NCI-H460 (cell line): ENCODE measurements at regions not wholly inside any gene's neighbourhood (a gene's known extent, or its start where the extent isn't known, plus 50 kb on each side); places are given as distances from the start of the nearest gene placed in this dataset.

Experiments
- DNase-seq: peaks from one replicate; pipeline ENCODE4 v3.0.0-alpha.2; 2016; ENCODE audit warnings: low read depth; ENCODE audit errors: extremely low read depth

DNA sequence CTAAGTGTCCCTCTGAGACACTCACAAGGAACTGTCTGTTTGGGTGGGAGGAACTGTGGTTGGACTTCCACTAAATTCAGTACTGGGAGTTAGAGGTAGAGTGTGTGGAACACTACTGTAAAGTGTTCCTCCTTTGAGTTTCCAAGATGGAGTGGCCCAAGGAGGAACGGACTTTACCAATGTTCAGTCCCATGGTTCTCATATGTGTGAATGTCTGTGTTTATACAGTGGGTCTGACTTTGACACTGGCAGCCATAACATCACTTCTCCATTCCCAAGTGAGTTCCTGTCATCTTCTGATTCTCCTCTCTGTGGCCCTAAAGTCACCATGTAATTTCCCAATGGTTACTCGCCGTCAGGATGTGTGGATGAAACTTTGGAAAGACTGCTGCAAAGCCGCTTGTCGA is 136.8 kb upstream of the SERP2 start:
- no peak for DNase-seq

DNA sequence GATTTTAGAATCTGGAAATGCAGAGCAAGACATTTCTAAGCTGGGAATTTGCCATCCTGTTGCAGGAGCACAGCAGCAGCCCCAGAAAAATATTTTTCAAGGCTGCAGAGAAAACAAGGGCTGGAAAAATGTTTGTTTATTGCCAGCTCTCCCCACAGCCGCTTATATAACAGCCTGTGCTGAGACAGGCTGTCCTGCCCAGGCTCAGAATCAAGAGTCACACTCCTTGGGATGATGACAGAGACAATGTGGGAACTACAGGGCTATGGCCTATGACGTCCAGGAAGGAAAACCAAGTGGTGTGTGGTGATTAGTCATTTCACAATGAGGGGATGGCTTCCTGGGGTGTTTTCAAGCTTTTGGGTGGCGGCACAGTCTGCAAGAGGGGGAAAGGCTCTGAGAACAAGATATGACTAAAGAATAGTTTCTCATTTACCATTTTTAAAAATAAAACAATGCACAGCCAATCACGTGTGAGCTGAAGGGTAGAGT is 136.3 kb upstream of the SERP2 start:
- DNase-seq, result peak; percentile 83

DNA sequence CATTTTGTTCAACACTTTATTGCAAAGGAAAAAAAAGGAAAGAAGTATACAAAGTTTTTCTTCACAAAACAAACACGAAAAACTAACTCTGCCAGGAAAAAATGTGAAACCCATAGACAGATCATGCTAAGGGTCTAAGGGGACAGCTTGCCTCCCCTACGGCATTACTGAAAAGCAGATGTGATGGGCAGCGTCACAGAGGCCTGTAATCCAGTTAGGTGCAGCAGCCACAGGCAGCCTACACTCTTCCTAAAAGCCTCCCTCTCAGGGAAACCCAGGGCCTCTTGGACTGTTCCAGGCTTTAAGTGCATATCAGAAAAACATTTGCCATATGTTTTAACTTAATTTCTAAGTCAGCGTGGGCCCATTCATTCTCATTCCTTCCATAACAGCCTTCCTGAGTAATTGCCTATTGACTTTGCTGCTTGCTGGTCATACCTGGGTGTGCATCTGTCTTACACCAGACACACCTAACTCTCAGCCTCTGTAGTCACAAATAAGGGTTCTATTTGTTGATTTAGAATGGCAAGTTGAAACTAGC is 135.7 kb upstream of the SERP2 start:
- no peak for DNase-seq

DNA sequence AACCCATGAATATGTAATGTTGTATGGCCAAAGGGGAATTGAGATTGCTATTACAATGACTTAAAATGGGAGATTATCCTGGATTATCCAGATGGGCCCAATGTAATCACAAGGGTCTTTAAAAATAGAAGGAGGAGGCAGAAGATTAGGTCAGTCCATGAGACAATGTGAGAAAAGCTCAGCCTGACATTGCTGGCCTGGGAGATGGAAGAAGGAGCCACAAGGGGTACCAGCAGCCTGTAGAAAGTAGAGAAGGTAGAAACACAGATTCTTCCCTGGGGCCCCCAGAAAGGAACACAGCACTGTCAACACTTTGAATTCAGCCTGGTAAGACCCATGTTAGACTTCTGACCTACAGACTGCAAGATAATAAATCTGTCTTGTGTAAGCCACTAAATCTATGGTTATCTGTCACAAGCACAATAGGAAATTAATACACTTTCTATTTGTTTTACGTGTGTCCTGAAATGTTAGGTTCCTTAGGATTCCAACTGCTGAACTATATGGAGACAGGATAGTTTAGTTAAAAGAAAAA is 132.9 kb upstream of the SERP2 start:
- DNase-seq, result no peak

DNA sequence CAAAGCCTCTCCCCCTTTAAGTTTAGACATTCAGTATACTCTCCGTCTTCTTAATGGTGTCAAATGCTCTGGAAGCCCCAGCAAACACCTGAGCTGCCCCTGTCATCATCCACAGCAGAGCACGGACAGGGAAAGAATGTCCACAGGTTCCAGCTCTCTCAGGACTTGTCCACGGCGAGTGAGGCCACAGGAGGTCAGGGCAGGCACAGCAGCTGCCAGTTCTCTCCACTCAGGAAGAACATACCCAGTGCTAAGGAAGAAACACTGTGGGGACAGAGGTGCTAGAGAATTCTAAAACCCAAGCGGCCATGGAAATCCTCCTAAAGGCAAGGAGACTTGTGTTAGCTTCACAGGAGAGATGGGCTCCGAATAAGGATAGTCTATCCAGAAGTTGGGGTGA is 132.0 kb upstream of the SERP2 start:
- DNase-seq, result no peak

DNA sequence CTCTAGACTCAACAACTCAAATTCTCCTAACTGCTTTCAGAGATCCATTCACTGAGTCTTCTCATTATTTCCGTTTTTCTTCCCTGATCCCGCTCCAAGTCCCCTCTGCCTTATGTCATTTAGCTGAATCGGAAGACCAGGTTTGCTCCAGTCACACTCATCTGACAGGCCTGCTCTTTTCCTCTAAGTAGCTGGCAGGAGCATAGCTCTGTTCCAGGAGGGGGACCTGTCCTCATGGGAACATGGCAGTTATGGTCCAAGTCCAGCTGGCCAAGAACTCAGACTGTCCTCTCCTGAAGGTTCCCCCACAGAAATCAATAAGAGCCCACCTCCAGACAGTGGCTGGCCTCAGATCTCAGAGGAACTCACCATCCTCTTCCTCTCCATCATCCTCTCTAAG is 130.9 kb upstream of the SERP2 start:
- DNase-seq, result no peak

DNA sequence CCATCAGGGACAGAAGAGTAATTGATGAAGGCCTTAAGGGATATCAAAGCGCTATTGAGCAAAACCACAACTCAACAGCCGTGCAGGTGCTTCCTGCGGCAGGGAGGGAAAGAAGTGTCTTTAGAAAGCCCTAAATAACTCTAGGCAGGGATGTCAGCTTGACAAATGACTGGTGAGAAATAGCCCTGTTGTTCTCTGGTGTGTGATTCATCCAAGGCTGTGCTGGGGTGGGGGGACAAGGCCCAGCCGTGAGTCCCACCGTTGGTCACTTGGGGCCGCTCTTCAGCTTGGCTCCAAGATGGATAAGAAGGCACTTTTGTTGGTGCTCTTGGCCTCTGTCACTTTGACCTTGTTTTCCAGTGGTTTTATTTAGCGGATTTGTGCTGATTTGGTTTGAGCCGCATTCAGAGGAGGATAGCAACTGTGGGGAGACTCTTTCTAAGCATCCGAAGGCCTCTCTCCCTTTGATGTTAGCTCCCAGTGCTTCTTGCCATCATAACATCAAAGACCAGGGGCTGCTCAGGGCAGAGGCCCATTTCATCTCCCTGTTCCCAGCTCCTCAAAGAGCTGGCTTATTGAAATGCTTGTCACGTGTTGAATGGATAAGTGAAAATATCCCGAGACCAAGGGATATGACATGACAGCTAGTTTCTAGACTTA is 130.3 kb upstream of the SERP2 start:
- DNase-seq, result peak; percentile 78

DNA sequence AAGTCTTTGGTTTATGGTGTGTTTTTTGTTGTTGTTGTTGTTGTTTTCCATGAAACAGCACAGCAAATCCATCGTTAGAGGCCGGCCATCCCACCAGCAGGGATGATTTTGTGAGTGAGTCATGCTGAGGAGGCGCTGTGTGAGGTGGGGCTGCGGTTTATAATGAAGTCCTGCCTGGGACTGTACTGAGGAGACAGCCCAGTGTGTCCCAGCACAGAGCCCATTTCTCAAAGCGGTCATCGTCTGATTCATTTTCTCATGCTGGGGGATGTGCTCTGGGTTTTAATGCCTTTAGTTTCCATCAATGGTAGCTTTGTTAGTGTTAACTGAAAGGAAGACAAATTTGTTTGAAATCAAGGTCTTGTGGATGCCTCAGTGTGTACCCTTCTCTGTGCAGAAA is 129.3 kb upstream of the SERP2 start:
- no peak for DNase-seq

DNA sequence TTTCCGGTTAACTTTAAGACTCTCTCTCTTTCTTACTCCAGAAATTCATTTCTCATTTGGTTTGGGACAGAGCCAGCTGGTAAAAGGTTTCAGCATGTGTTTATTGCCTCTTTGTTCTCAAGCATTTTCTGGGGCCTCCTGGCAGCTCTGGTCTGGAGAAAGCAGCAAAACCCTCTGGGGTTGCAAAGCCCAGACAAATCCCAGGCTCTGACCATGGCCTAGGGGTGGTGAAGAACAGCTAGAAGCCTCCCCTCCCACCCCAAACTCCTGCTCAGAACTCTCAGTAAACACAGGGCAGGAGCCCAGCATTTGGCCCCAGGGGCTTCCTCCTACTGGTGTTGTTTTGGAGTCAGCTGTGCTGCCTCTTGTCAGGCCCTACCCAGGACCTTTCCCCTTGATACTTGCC is 124.2 kb upstream of the SERP2 start:
- no peak for DNase-seq

DNA sequence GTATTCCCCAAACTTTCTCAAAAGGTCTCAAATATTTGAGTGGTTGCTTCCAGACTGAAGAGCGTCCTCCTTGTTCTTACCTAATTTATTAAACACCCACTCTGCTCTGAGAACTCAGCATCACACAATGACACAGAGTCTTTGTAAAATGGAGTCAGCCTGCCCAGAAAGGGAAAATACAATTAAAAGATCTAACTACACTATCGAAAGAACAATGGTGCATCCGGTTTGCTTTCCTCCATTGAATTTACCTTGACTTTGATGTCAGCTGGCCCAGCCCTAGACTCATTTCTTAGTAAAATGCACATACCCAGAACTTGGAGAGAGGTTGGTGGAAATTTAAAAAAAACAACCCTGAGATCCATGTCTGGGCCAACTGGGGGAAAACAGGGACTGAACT is 120.7 kb upstream of the SERP2 start:
- no peak for DNase-seq

DNA sequence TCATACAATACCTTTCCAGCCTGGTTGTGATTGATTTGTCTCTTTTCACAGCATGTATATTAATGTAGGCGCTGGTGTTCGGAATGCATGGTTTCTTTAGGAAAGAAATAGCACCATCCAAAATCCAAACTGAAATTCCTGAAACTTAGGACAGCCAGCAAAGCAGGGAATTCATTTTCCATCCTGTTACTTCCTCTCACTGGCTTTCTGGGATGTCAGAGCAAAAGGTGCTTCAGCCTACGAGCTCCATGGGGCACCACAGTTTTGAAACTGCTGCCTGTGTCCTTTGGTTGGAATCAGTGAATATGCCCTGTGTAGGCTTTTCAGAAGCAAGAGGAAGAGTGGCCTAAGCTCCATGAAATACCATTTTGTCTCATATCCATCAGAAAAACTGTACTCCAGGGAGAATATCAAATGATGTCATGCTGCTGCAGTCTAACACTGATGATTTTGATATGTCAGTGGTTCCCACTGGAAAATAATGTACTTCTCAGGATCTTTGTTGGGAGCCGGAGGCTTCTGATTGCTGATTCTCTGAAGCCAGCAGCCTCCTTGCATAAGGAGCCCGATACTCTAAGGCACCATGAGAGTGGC is 117.8 kb upstream of the SERP2 start:
- no peak for DNase-seq

DNA sequence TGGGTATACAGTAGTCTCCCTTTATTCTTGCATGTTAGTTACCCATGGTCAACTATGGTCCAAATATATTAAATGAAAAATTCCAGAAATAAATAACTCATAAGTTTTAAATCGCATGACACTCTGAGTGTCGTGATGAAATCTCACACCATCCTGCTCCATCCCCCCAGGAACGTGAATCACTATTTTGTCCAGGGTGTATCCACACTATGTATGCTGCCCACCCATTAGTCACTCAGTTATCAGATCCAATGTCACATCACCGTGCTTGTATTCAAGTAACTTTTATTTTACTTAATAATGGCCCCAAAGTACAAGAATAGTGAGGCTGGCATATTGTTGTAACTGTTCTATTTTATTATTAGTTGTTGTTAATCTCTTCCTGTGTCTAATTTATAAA is 115.8 kb upstream of the SERP2 start:
- DNase-seq, result no peak

DNA sequence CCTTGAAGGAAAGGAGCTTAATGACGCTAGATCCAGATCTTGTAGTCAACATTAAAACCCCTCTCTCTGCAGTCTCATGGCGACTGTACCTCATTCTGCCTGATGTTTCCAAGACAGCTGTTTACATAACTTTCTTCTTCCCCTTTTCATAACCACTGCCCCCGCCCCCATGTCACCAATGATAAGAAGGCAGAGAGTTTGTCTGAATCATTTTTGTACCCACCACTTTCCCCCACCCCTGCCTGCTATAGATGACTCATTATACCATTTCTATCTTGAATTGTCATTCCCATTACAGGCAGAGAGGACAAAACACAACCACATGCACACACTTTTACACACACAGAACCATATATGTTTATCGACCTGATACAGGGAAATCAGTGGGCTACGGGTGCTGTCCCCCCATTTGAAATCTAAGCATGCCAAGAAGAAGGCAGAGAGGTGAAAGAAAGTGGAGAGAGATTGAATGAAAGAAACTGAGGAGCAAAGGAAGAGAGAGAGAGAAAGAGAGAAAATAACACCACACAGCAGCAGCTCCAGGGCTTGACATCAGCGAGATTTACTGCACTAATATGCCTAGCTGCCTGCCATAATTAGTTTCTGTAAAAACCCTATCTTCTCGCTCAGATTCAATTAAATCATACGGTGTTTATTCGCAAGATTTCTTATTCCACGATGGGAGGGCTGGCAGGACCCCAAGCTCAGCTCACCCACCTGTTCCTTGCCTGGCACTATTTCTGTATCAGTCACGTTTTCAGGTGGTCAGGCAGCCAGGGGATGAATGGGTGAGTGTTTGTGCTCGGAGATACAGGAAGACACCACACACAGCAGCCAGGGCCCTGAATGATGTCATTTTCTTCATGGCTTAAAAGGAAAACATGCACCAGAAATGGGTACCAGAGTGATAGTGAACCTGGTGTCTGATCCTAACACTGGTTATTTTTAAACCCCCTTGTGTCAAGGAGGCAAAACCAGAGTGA is 114.3 kb upstream of the SERP2 start:
- DNase-seq, result no peak

DNA sequence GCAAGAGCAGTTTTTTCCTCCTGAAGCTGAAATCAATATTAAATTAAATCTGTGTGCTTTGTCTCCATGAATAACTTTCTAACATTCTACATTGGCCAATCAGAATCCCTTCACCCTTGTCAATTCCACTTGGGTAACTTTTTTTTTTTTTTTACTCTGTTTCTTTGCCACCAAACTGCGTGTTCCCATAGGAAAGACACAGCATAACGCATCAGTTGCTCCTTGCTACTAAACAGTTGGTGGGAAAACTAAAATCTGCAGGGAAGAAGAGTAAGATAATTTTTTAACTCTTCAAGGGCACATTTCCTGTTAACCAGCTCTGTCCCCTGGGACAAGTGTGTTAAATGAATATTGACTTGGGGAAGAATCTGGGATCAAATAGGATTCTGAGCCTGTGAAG is 113.3 kb upstream of the SERP2 start:
- DNase-seq, result no peak

DNA sequence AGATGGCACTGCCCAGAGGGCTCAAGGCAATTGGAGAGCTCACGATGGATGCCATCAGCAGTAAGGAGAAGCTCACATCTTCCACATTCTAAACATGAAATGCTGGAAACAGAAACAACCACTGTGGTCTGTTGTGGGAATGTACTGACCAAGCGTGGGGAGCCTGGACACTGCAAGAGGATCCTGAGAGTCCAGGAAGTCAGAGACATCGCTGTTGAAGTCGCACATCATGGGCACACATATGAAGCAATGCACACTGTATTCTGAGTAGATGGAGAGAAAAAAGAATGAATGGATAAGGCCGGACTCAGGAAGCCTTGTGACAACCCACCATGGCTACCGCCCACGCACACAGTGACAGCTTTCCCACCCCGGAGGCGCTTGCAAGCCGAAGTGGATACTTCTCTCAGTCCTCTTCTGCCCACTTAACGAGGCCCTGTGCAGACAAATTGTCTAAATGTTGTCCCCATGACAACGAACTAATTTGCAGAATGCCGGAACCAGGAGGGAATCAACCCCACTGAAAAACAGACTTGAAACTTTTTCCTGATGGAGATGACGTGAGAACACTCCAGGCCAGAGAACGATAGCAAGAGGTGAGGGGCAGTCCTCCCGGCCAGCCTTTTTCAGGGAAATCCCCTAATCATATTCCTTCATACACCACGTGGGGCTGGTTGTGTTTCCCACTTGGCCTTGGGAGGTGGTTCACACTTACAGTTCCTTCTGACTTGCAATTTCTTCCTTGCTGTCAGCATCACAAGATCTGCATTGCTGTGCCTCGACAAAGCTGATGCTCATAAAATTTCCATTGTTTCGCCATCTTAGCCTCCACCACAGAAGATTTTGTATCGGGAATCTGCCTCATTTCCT is 109.6 kb upstream of the SERP2 start:
- no peak for DNase-seq

DNA sequence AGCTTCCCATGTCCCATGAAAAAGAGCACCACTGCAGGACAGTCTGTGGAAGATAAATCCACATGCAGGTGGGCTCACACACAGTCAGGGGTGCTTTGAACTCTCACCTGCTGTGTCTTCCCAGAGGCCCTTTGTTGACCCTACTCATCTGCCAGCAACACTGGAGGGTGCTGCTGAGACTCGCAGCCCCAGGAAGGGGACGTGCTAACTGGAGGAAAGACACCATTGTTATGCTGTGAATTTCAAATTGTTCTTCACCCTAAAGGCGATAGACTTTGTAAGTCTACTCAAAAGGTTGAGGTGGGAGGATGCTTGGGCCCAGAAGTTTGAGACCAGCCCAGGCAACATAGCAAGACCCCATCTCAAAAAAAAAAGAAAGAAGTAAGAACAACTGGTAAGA is 107.3 kb upstream of the SERP2 start:
- DNase-seq, result no peak

DNA sequence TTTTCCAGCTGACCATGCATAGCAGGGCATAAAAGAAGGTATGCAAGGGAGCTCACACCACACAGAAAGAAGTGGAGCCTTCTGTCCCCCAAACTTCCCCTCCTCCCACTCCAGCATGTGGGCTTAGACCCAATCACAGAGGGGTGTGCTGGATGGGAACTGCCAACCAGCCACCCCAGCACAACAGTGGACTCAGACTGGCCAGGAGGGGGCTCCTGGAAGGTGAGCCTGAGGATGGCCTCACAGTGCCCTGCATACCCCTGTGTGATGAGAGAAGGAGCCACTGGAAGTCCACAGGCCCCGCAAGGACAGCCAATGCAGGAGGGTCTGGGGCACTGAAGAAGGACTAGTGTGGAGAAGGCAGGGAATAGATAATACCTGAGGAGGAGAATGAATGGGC is 106.9 kb upstream of the SERP2 start:
- no peak for DNase-seq

DNA sequence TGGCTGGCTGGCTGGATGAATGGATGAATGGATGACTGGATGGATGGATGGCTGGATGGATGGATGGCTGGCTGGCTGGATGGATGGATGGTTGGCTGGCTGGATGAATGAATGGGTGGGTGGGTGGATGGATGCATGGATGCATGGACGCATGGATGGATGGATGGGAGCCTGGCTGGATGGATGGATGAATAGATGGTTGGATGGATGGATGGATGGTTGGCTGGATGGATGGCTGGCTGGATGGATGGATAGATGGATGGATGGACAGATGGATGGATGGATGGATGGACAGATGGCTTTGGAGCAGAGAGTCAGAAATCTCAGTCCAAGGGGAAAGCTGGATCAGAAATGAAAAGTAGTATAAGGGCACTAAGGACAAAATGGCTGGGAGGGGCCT is 106.4 kb upstream of the SERP2 start:
- no peak for DNase-seq

DNA sequence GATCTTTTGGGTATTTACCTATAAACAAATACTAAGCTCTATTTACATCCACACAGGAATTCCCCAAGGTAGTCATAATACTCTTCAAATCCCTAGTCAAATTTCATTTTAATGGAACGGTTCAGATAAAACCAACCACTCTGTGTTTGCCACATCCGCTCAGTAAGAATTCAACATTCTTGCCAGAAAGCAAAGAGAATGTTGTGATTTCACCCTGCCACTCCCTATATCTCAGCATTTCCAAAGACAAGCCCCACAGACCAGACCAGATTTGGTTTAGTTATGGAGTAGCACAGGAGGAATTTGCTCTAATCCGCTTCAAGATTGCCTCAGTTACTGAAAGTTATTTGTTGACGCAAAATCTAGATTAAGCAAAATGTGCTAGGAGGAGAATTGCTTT is 105.6 kb upstream of the SERP2 start:
- no peak for DNase-seq

DNA sequence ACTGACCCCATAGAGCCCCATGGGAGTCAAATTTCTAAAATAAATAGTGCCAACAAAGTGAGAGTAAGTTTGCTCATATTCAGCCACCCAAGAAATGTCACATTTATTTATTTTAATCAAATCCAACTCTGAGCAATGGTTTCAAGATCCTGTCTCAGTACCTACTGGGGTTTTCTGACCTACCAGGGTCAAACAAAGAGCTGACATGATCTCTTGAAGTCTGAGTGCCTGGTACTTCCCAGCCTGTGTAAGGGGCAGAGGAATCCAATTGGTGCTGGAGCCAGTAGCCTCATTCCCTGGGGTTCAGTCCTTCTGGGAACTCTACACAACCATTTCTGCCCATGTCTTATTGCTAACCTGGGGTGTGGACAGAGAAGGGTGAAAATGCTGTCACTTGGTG is 104.6 kb upstream of the SERP2 start:
- no peak for DNase-seq
